ENCODE measurements at regions not wholly inside any gene's neighbourhood (a gene's known extent, or its start where the extent isn't known, plus 50 kb on each side); places are given as distances from the start of the nearest gene placed in this dataset.

- TF ChIP-seq CTCF (IDR thresholded peaks at IDR 0.05): no peak
- no peak for TF ChIP-seq POLR2A (IDR thresholded peaks at IDR 0.05)
Observed at GRCh38 chr9:24625097-24625496, 79.4 kb upstream of the IZUMO3 start.
